ENCODE measurements at regions not wholly inside any gene's neighbourhood (a gene's known extent, or its start where the extent isn't known, plus 50 kb on each side); places are given as distances from the start of the nearest gene placed in this dataset.
A peak's percentile ranks its signal among the peaks of the same experiment; 100 is the strongest.

GRCh38 chr2:104432991-104433390 is 420.9 kb upstream of the POU3F3 start:
- Histone ChIP-seq H3K4me3 (ENCODE audit: low read length) (no peak overlapping the region), H4K20me1 (ENCODE audit: insufficient read depth) (no peaks in the 10 kb centered on the region), H2AFZ (ENCODE audit: low read depth, low read length) (no peak overlapping the region), H3K9ac (ENCODE audit: low read length) (peak overlapping the region; percentile 9), H3F3A (ENCODE audit: insufficient read depth, low read length, poor library complexity, severe bottlenecking) (peaks cover 5% of the 10 kb centered on the region), H3K36me3 (ENCODE audit: insufficient read depth, low read length) (no peaks in the 10 kb centered on the region), H3K27ac (ENCODE audit: low read length) (peak overlapping the region; percentile 22), H3K79me2 (replicated peaks; ENCODE audit: insufficient read depth, low read length) (peaks cover 18% of the 10 kb centered on the region), H3K9me2 (ENCODE audit: insufficient read depth, low read length) (no peaks in the 10 kb centered on the region), H3K4me2 (ENCODE audit: low read length) (no peak overlapping the region), H3K9me3 (ENCODE audit: low read length) (no peaks in the 10 kb centered on the region), H3K27me3 (ENCODE audit: insufficient read depth, low read depth, low read length) (no peaks in the 10 kb centered on the region)
- TF ChIP-seq TAF1 (IDR thresholded peaks at IDR 0.05; ENCODE audit: low read depth) (no peak), POLR2AphosphoS5 (IDR thresholded peaks at IDR 0.05) (no peak), RAD21 (conservative IDR thresholded peaks at IDR 0.05) (no peak), CTCF (IDR thresholded peaks at IDR 0.05; ENCODE audit: poor library complexity, severe bottlenecking) (no peak), REST (IDR thresholded peaks at IDR 0.05; ENCODE audit: borderline replicate concordance) (no peak), SMC3 (conservative IDR thresholded peaks at IDR 0.05; ENCODE audit: poor library complexity) (no peak), EZH2 (IDR thresholded peaks at IDR 0.05; ENCODE audit: borderline replicate concordance, insufficient read depth, low read length, poor library complexity, severe bottlenecking) (no peak), EP300 (conservative IDR thresholded peaks at IDR 0.05; ENCODE audit: poor library complexity, severe bottlenecking) (no peak), MXI1 (conservative IDR thresholded peaks at IDR 0.05; ENCODE audit: poor library complexity, severe bottlenecking) (no peak)

- H3K27me3 ChIP-seq (ENCODE audit: insufficient read depth, low read depth, low read length): no peaks in the 10 kb centered on the region
- peak overlapping the region; percentile 69 for H3K9ac ChIP-seq (ENCODE audit: low read length)
- no peaks in the 10 kb centered on the region for H3K9me2 ChIP-seq (ENCODE audit: insufficient read depth, low read length)
- H4K20me1 ChIP-seq (ENCODE audit: insufficient read depth): no peaks in the 10 kb centered on the region
- H3K4me2 ChIP-seq (ENCODE audit: low read length): no peak overlapping the region
- peak overlapping the region; percentile 77 for H3K27ac ChIP-seq (ENCODE audit: low read length)
- peaks cover 5% of the 10 kb centered on the region for H3F3A ChIP-seq (ENCODE audit: insufficient read depth, low read length, poor library complexity, severe bottlenecking)
- H3K9me3 ChIP-seq (ENCODE audit: low read length): no peaks in the 10 kb centered on the region
- H2AFZ ChIP-seq (ENCODE audit: low read depth, low read length): no peak overlapping the region
- peaks cover 18% of the 10 kb centered on the region for H3K79me2 ChIP-seq (replicated peaks; ENCODE audit: insufficient read depth, low read length)
- no peaks in the 10 kb centered on the region for H3K36me3 ChIP-seq (ENCODE audit: insufficient read depth, low read length)
- peak overlapping the region; percentile 59 for H3K4me3 ChIP-seq (ENCODE audit: low read length)
- TF ChIP-seq REST (IDR thresholded peaks at IDR 0.05; ENCODE audit: borderline replicate concordance) (no peak), EZH2 (IDR thresholded peaks at IDR 0.05; ENCODE audit: borderline replicate concordance, insufficient read depth, low read length, poor library complexity, severe bottlenecking) (no peak)
Measured at GRCh38 chr2:104433657-104434056, 420.3 kb upstream of the POU3F3 start.
